HG03135 (cell line): ENCODE measurements at regions not wholly inside any gene's neighbourhood (a gene's known extent, or its start where the extent isn't known, plus 50 kb on each side); places are given as distances from the start of the nearest gene placed in this dataset.
"Not testable (repeated sequence)": the region's sequence is repeated elsewhere in the genome, so short reads cannot be mapped to it uniquely, and the experiment has no call there.

ENCODE experiments used
- ATAC-seq: cut with Tn5 transposase; IDR thresholded peaks from one replicate; pipeline ENCODE4 v1.9.1; 2021; ENCODE audit warnings: mild to moderate bottlenecking, moderate library complexity; ENCODE audit not compliant: unreplicated experiment

GRCh38 chr20:47440857-47441773, 60.6 kb upstream of the NCOA3 start:
- no peak for ATAC-seq

- no peak for ATAC-seq
Observed at GRCh38 chr20:47441774-47442150, 59.9 kb upstream of the NCOA3 start.

GRCh38 chr20:47443060-47443459, 58.6 kb upstream of the NCOA3 start:
- ATAC-seq, result not testable (repeated sequence)

- ATAC-seq, result no peak
Observed at GRCh38 chr20:47444584-47444983, 57.1 kb upstream of the NCOA3 start.

GRCh38 chr20:47445291-47445690, 56.4 kb upstream of the NCOA3 start:
- no peak for ATAC-seq

- ATAC-seq, result not testable (repeated sequence)
Observed at GRCh38 chr20:47447350-47448296, 54.1 kb upstream of the NCOA3 start.

GRCh38 chr20:47448429-47448828, 53.3 kb upstream of the NCOA3 start:
- no peak for ATAC-seq

GRCh38 chr20:47451602-47451904, 50.1 kb upstream of the NCOA3 start:
- ATAC-seq, result no peak
